GM21526 (cell line): ENCODE measurements at regions not wholly inside any gene's neighbourhood (a gene's known extent, or its start where the extent isn't known, plus 50 kb on each side); places are given as distances from the start of the nearest gene placed in this dataset.

Experiments used
- ATAC-seq: cut with Tn5 transposase; IDR thresholded peaks from one replicate; pipeline ENCODE4 v1.9.1; 2021; ENCODE audit warnings: moderate library complexity; ENCODE audit not compliant: unreplicated experiment, low FRiP score

DNA sequence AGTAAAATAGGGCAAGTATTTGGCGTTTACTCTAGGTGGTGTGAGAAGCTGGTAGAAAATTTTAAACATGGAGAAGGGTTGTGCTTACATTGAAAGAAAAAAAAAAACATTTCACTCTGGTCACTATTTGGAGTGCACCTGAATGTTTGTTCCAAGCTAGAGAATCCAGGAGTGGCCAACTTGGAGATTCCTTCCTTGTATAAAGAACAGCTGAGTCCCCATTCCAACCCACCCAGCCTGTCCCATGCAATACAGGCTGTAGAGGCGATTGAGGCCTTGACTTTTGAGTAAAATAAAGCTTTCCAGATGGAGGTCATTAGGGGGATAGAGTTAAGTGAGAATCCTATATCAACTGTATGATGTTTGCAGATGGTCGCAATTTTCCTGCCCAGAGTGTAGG is 203.8 kb upstream of the SYT4 start:
- ATAC-seq = no peak

DNA sequence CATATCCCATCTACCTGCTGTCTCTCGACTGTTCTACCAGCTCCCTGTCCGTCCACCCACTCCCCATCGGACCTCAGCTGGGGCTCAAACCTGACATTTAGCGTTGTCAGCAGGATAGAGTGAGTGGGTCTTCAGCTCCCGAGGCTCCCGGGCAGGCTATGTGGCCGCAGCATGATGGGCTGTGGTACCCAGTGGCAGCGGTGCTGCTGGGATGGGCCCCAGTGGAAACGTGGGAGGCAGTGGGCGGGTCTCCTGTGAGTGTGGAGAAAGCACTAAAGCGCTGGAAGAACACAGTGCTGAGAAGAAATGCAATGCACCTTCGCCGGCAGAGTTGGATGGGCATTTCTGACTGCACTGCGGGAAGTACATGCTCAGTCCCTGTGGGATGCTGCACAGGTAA is 204.8 kb upstream of the SYT4 start:
- no peak for ATAC-seq

GRCh38 chr18:43482600-43482999 is 205.3 kb upstream of the SYT4 start:
- ATAC-seq = no peak

- no peak for ATAC-seq
These were observed 207.4 kb upstream of the SYT4 start for GRCh38 chr18:43484710-43485109.

DNA sequence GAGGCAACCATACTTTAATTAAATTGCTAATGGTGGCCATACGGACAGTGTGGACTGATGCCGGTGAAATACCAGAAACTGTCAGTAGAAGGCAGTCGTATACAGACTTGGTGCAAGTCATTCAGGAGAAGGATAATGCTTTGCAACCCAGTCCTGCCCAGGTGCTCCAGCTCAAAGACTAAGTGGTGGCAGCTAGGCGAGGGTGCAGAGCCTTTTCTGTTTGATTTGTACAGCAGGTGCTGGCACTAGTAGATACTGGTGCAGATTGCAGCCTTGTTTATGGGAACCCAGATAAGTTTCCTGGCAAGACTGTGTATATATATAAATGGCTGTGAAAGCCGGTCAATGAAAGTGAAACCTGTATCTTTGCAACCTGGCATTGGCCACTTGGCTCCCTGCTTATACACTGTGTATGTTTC is 208.3 kb upstream of the SYT4 start:
- no peak for ATAC-seq

- ATAC-seq = no peak
These were observed 209.2 kb upstream of the SYT4 start for GRCh38 chr18:43486462-43486861.

- no peak for ATAC-seq
These were observed 223.8 kb upstream of the SYT4 start for GRCh38 chr18:43501099-43501498.

- no peak for ATAC-seq
These were observed 229.6 kb upstream of the SYT4 start for GRCh38 chr18:43506935-43507334.

DNA sequence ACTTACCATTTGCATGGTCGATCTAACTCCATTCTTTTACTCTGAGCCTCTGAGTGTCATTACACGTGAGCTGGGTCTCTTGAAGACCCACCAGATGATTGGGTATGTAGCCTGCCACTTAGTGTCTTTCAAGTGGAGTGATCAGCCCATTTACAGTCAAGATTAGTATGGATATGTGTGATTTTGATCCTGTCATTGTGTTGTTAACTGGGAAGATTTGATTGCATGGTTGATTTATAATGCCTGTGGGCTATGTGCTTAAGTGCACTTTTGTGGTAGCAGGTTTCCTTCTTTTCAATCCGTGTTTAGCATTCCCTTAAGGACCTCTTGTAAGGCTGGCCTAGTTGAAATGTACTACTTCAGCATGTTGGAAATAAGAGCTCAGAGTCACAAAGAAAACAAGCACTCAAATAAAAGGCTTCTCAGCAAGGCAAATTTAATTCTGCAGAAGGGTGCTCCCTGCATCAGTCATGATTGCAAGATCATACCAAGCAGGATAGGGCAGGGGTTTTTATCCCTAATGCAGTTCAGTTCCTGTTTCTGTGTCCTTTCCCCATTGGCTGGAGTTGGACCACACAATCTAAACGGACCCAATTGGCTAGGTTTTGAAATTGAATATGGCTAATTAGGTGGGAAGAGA is 230.7 kb upstream of the SYT4 start:
- no peak for ATAC-seq

DNA sequence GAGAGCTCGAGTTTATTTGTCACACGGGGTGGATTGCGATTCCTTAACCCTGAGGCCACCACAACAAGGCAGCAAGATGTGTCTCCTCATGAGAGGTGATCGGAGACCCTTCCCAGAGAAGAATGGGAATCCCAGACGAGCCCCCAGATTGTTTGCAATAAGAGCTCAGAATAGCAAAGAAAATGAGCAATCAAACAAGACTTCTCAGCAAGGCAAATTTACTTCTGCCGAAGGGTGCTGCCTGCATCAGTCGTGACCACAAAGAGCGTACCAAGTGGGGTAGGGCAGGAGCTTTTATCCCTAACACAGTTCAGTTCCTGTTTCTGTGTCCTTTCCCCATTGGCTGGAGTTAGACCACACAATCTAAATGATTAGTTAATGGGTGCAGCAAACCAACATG is 237.5 kb upstream of the SYT4 start:
- ATAC-seq = no peak

- ATAC-seq = no peak
These were observed 238.2 kb upstream of the SYT4 start for GRCh38 chr18:43515481-43515880.

- no peak for ATAC-seq
These were observed 247.0 kb upstream of the SYT4 start for GRCh38 chr18:43524260-43524659.

DNA sequence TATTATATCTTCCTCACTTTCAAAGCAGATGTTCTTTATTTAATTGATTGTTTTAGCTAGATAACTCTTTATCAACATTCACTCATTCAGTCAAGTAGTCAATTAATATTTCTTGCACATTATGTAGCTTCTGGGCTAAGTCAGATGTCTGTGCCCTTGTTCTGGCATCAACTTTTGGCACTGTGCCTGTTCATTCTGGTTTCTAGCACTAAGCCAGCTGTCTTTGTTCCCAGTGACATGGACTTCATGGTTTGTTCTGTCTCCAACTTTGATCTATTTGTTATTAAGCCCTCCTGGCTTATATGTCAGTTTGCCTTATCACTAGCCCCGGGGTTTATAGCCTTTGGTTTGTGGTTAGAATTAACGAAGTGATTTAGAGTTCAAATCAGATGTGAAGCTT is 247.9 kb upstream of the SYT4 start:
- no peak for ATAC-seq

GRCh38 chr18:43526426-43527145 is 249.3 kb upstream of the SYT4 start:
- no peak for ATAC-seq

GRCh38 chr18:43531438-43531837 is 254.1 kb upstream of the SYT4 start:
- ATAC-seq = no peak

DNA sequence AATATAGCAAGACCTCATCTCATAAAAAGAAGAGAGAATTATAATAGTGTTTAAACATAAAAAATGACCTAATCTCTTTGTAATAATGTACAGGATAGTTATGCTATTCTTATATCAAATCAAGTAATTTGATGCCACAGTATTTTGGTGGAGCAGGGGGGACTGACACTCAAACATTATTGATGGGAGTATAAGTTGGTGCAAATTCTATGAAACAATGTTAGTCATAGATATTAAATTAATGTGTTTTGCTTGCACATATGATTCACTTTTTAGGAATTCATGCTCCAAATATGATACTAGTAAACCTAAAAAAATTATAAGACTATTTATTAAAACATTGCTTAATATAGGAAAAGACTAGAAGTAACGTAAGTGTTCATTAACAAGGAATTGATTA is 256.1 kb upstream of the SYT4 start:
- no peak for ATAC-seq

- ATAC-seq = no peak
These were observed 257.2 kb upstream of the SYT4 start for GRCh38 chr18:43534511-43534910.

DNA sequence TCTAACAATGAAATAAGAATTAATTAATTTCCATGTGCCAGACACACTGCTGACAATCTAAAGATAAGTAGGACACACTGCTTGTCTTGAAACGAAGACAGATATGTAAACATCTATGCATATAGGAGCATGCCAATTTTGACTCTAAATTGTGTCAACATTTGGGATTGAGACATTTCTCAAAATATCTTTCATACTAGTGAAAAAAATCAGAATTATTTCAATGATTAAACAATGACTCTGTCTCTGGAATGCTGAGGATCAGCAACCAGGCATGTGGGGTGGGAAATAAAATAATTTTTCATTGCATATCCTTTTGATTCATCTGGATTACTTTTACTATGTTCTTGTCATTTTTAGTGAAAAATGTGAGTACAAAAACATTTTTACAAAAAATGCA is 262.6 kb upstream of the SYT4 start:
- ATAC-seq = no peak

DNA sequence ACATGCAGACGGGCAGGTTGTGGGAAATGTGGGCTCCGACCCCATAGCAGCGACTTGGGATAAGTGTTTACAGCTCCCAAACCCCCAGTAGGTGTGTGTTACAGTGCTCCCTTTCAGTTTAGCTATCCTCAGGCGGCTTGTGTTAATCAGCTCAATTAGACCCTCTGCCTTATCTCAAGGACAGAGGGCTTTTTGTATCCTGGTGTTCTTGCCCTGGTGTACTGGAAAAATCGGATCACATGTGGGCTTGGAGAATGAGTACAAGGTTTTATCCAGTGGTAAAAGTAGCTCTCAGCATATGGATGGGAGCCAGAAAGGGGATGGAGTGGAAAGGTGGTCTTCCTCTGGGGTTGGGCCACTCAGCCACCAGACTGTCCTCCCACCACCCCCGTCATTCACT is 264.7 kb upstream of the SYT4 start:
- ATAC-seq = no peak

- ATAC-seq = no peak
These were observed 265.9 kb upstream of the SYT4 start for GRCh38 chr18:43543236-43543635.

DNA sequence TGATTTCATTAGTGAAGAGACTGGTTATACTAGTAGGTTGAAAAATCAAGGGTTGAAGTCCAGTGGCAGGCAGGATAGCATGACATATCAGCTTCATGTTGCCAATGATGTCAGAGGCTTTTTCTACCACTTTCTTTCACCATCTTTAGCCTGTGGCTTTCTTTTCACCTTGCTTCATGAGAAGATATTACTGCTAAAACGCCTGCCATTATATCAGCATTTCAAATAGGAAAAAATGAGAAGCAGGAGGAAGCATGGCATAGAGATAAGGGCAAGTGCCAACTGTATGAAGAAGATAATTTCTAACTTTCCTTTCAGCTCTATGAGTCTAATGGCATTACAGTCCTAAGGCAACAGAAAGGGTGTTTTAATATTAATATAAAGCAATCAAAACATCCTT is 270.2 kb upstream of the SYT4 start:
- no peak for ATAC-seq

DNA sequence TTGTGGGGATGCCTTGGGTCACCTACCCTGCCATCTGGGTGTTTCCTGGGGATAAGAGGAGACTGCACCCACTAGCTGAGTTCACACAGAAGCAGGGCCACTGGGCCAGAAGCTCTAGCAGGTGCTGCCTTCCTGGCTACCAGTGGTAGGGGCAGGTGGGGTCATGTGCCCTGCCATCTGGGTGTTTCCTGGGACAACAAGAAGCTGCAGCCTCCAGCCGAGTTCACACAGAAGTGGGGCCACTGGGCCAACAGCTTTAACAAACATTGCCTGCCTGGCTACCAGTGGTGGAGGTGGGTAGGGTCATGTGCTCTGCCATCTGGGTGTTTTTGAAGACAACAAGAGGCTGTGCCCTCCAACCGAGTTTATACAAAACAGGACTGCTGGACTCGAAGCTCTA is 282.2 kb upstream of the SYT4 start:
- no peak for ATAC-seq
